ENCODE measurements at regions not wholly inside any gene's neighbourhood (a gene's known extent, or its start where the extent isn't known, plus 50 kb on each side); places are given as distances from the start of the nearest gene placed in this dataset.

- Histone ChIP-seq H3K27me3 (ENCODE audit: insufficient read depth) (no peaks in the 10 kb centered on the region), H3K36me3 (ENCODE audit: insufficient read depth) (peaks cover 9% of the 10 kb centered on the region; the same call in 1 of the 2 replicates), H3K4me2 (no peak overlapping the region), H3K9me2 (ENCODE audit: insufficient read depth) (peaks cover 9% of the 10 kb centered on the region; the same call in 1 of the 2 replicates), H3K4me1 (ENCODE audit: insufficient read depth) (no peaks in the 10 kb centered on the region), H3F3A (replicated peaks; ENCODE audit: low read depth) (no peaks in the 10 kb centered on the region), H3K4me3 (no peak overlapping the region), H3K27ac (ENCODE audit: low read depth) (no peak overlapping the region), H3K79me2 (replicated peaks; ENCODE audit: insufficient read depth) (no peaks in the 10 kb centered on the region), H2AFZ (peak overlapping the region; percentile 97), H4K20me1 (replicated peaks; ENCODE audit: insufficient read depth) (no peaks in the 10 kb centered on the region)
- H3K27me3 Mint-ChIP-seq (ENCODE audit: insufficient read depth, low read depth, poor library complexity), result peaks cover 2% of the 10 kb centered on the region
- H3K27ac Mint-ChIP-seq, result no peak overlapping the region
- H3K4me1 Mint-ChIP-seq, result no peaks in the 10 kb centered on the region
- H3K4me3 Mint-ChIP-seq, result no peak overlapping the region
- ATAC-seq (no peak), DNase-seq (ENCODE audit: low spot score) (no peak)
- peaks cover 32% of the 10 kb centered on the region for H3K9me3 Mint-ChIP-seq
- TF ChIP-seq ZNF462 (CRISPR knock-in tag; IDR thresholded peaks at IDR 0.05) (no peak), EZH2phosphoT487 (IDR thresholded peaks at IDR 0.05; ENCODE audit: unreplicated experiment) (no peak), EZH2 (IDR thresholded peaks at IDR 0.05; ENCODE audit: low read depth, unreplicated experiment) (no peak), JUNB (IDR thresholded peaks at IDR 0.05; ENCODE audit: unreplicated experiment) (no peak), STAT1 (IDR thresholded peaks at IDR 0.05; ENCODE audit: unreplicated experiment) (no peak), POLR2AphosphoS5 (IDR thresholded peaks at IDR 0.05; ENCODE audit: low read depth) (no peak), ZNF331 (CRISPR knock-in tag; IDR thresholded peaks at IDR 0.05; ENCODE audit: low read depth) (no peak), REST (IDR thresholded peaks at IDR 0.05; ENCODE audit: unreplicated experiment) (no peak), ZNF114 (CRISPR knock-in tag; IDR thresholded peaks at IDR 0.05) (no peak), NANOG (IDR thresholded peaks at IDR 0.05; ENCODE audit: borderline replicate concordance) (no peak)
- peaks cover 29% of the 10 kb centered on the region for H3K36me3 Mint-ChIP-seq (ENCODE audit: low read depth)
Observed at GRCh38 chr14:61147381-61147821, 133.7 kb downstream of the TMEM30B start.

Data from GM23338 (cell line).